GM12878 (cell line): ENCODE measurements at regions not wholly inside any gene's neighbourhood (a gene's known extent, or its start where the extent isn't known, plus 50 kb on each side); places are given as distances from the start of the nearest gene placed in this dataset.

Experiments used
- ATAC-seq: fragments of 200-7000 bp; cut with Tn5 transposase; 3 replicates; pipeline ENCODE4 v1.9.1; 2020; ENCODE audit warnings: mild to moderate bottlenecking, moderate library complexity
- BruUV-seq: library from RNA; stranded (reverse); fragments of 400-500 nt; replicated peaks from 2 replicates; lab custom pipeline; 2021; lab: Mats Ljungman, UMichigan
- CTCF ChIA-PET: fragments of 300-600 bp; sonication (Branson Sonifier 250); formaldehyde crosslinking; extraction: SDS; loops from one replicate; lab custom pipeline; 2021; ENCODE audit warnings: inconsistent platforms; lab: Yijun Ruan, JAX
- POLR2A ChIA-PET: fragments of 350-600 bp; formaldehyde crosslinking; extraction: SDS; loops from one replicate; lab custom pipeline; 2021; ENCODE audit warnings: inconsistent platforms; lab: Charles Lee
- RAD21 ChIA-PET: fragments of 300-600 bp; sonication (Branson Sonifier 250); formaldehyde crosslinking; loops from one replicate; lab custom pipeline; 2023; ENCODE audit warnings: antibody characterized with exemption; ENCODE audit not compliant: unreplicated experiment; lab: Charles Lee
- SMC1A ChIA-PET: fragments of 300-600 bp; sonication (Branson Sonifier 250); formaldehyde crosslinking; loops from one replicate; lab custom pipeline; 2023; ENCODE audit not compliant: unreplicated experiment, uncharacterized antibody; lab: Charles Lee
- DNase-seq: peaks from one replicate; pipeline ENCODE4 v3.0.0-alpha.2; 2011; ENCODE audit warnings: low read depth, low spot score
- FAIRE-seq: peaks from 3 replicates; lab custom pipeline; 2011; peaks lifted over from hg19 to GRCh38; lab: Jason Lieb, UNC
- H2AFZ ChIP-seq: 2 replicates; pipeline ENCODE4 v1.6.0; 2011; ENCODE audit warnings: low read depth, low read length, control low read depth; ENCODE audit not compliant: control insufficient read depth
- H3K27ac ChIP-seq: 2 replicates; pipeline ENCODE4 v1.5.1; 2011; ENCODE audit warnings: control low read depth; ENCODE audit not compliant: control insufficient read depth, insufficient read depth
- H3K27me3 ChIP-seq, 2 experiments: replicated peaks in 1 of 2; 2 replicates each; pipeline versions ENCODE4 v1.6.0 to v1.6.1; 2011; ENCODE audit warnings: low read length in 1 of 2; ENCODE audit not compliant: control insufficient read depth in 2 of 2, insufficient read depth in 2 of 2
- H3K36me3 ChIP-seq, 2 experiments: 2 replicates each; pipeline ENCODE4 v1.5.1; 2011; ENCODE audit warnings: low read length in 1 of 2; ENCODE audit not compliant: control insufficient read depth in 2 of 2, insufficient read depth in 2 of 2
- H3K4me1 ChIP-seq: 2 replicates; pipeline ENCODE4 v1.6.1; 2011; ENCODE audit warnings: mild to moderate bottlenecking, low read length, moderate library complexity, mixed read lengths; ENCODE audit not compliant: control insufficient read depth, insufficient read depth
- H3K4me2 ChIP-seq: 2 replicates; pipeline ENCODE4 v1.6.0; 2011; ENCODE audit warnings: control low read depth; ENCODE audit not compliant: control insufficient read depth, insufficient read depth
- H3K4me3 ChIP-seq: fragments of 200-600 bp; sonication (generic); 2 replicates; pipeline ENCODE4 v1.5.1; 2016
- H3K79me2 ChIP-seq: 2 replicates; pipeline ENCODE4 v1.6.0; 2011; ENCODE audit warnings: low read length; ENCODE audit not compliant: control insufficient read depth, insufficient read depth
- H3K9ac ChIP-seq: 2 replicates; pipeline ENCODE4 v1.8.0; 2011; ENCODE audit warnings: low read length, control low read depth, mixed read lengths; ENCODE audit not compliant: control insufficient read depth, insufficient read depth
- H3K9me3 ChIP-seq: replicated peaks from 3 replicates; pipeline ENCODE4 v1.5.1; 2011; ENCODE audit warnings: mild to moderate bottlenecking, low read length; ENCODE audit not compliant: control insufficient read depth, insufficient read depth
- H4K20me1 ChIP-seq: 2 replicates; pipeline ENCODE4 v1.6.0; 2011; ENCODE audit not compliant: control insufficient read depth, insufficient read depth
- BHLHE40 ChIP-seq, 2 experiments: fragments of 450-650 bp in 1 of 2; IDR thresholded peaks; 2 replicates each; pipeline ENCODE4 v1.6.1; 2011 to 2017; ENCODE audit warnings: low read depth in 2 of 2, borderline replicate concordance in 1 of 2, improper control_type of control experiment in 1 of 2, low read length in 1 of 2, mild to moderate bottlenecking in 1 of 2
- CREM ChIP-seq: IDR thresholded peaks from 2 replicates; pipeline ENCODE4 v1.6.1; 2014; ENCODE audit warnings: antibody characterized with exemption, low read depth
- EGR1 ChIP-seq, 2 experiments: IDR thresholded peaks; 1 replicate in 1 of 2; 2 replicates in 1 of 2; pipeline ENCODE4 v1.6.1; 2011 to 2012; ENCODE audit warnings: low read depth in 2 of 2, low read length in 2 of 2, borderline replicate concordance in 1 of 2, mild to moderate bottlenecking in 1 of 2, moderate library complexity in 1 of 2
- FOXK2 ChIP-seq: fragments of 450-650 bp; IDR thresholded peaks from 2 replicates; pipeline ENCODE4 v1.6.1; 2017; ENCODE audit warnings: mild to moderate bottlenecking, moderate library complexity
- GATAD2B ChIP-seq: fragments of 450-650 bp; conservative IDR thresholded peaks from 2 replicates; pipeline ENCODE4 v1.6.1; 2017; ENCODE audit warnings: low read depth, mild to moderate bottlenecking, moderate library complexity
- KAT2A ChIP-seq: conservative IDR thresholded peaks from 2 replicates; pipeline ENCODE4 v1.6.1; 2011; ENCODE audit warnings: low read depth, low read length; ENCODE audit not compliant: control insufficient read depth
- KLF5 ChIP-seq: fragments of 450-650 bp; IDR thresholded peaks from 2 replicates; pipeline ENCODE4 v1.6.1; 2014; ENCODE audit warnings: mild to moderate bottlenecking; ENCODE audit not compliant: partially characterized antibody
- NFYB ChIP-seq: IDR thresholded peaks from 2 replicates; pipeline ENCODE4 v1.6.1; 2011; ENCODE audit warnings: low read depth, mild to moderate bottlenecking, low read length, improper control_type of control experiment, moderate library complexity; ENCODE audit not compliant: insufficient read depth
- NR2C2 ChIP-seq: IDR thresholded peaks from 2 replicates; pipeline ENCODE4 v1.6.1; 2011; ENCODE audit warnings: borderline replicate concordance, low read depth; ENCODE audit not compliant: control insufficient read depth, insufficient read length
- PAX8 ChIP-seq: fragments of 450-650 bp; IDR thresholded peaks from 2 replicates; pipeline ENCODE4 v1.6.1; 2017; ENCODE audit warnings: mild to moderate bottlenecking, moderate library complexity
- SMAD5 ChIP-seq: IDR thresholded peaks from 2 replicates; pipeline ENCODE4 v1.6.1; 2016; ENCODE audit warnings: antibody characterized with exemption, low read depth
- SMARCA5 ChIP-seq: fragments of 450-650 bp; IDR thresholded peaks from 2 replicates; pipeline ENCODE4 v1.6.1; 2017; ENCODE audit warnings: mild to moderate bottlenecking
- SREBF1 ChIP-seq: IDR thresholded peaks from 2 replicates; pipeline ENCODE4 v1.6.1; 2012; ENCODE audit warnings: mild to moderate bottlenecking, low read length
- STAT1 ChIP-seq: fragments of 450-650 bp; conservative IDR thresholded peaks from 2 replicates; pipeline ENCODE4 v1.6.1; 2014; ENCODE audit warnings: antibody characterized with exemption, mild to moderate bottlenecking
- STAT3 ChIP-seq: IDR thresholded peaks from 2 replicates; pipeline ENCODE4 v1.6.1; 2011; ENCODE audit warnings: low read depth, low read length, improper control_type of control experiment
- TAF1 ChIP-seq: IDR thresholded peaks from 2 replicates; pipeline ENCODE4 v1.6.1; 2011; ENCODE audit warnings: mild to moderate bottlenecking, low read depth, low read length, borderline replicate concordance
- YBX1 ChIP-seq: fragments of 450-650 bp; IDR thresholded peaks from 2 replicates; pipeline ENCODE4 v1.6.1; 2016; ENCODE audit warnings: antibody characterized with exemption
- ZBED1 ChIP-seq: IDR thresholded peaks from 2 replicates; pipeline ENCODE4 v1.6.1; 2016; ENCODE audit warnings: borderline replicate concordance
- WGBS: methylation state at CpG from one replicate; pipeline ENCODE4 v1.1.6; 2016; ENCODE audit warnings: low lambda C conversion rate; ENCODE audit not compliant: insufficient replicate concordance, insufficient coverage; ENCODE audit errors: missing lambda C conversion rate; 5-methylcytosine and 5-hydroxymethylcytosine counted together
- in situ Hi-C: fragments of 300-500 bp; cut with MboI; formaldehyde crosslinking; loops from 9 replicates; pipeline ENCODE4 v1.14.3; 2018; ENCODE audit warnings: mixed read lengths
- intact Hi-C: fragments of 100-400 bp; cut with micrococcal nuclease; formaldehyde crosslinking; loops from one replicate; pipeline ENCODE4 v1.14.2; 2022; ENCODE audit not compliant: unreplicated experiment
- TF ChIP-seq, protein P1 (sequence below): IDR thresholded peaks from 2 replicates; pipeline ENCODE4 v1.6.1; 2011; ENCODE audit warnings: borderline replicate concordance, low read depth, mild to moderate bottlenecking, moderate library complexity, mixed read lengths, low read length; ENCODE audit not compliant: insufficient read depth; ENCODE audit errors: extremely low read length
- TF ChIP-seq, protein P2 (sequence below): IDR thresholded peaks from 2 replicates; pipeline ENCODE4 v1.6.1; 2012; ENCODE audit warnings: improper control_type of control experiment, low read depth, low read length; ENCODE audit not compliant: insufficient replicate concordance

DNA sequence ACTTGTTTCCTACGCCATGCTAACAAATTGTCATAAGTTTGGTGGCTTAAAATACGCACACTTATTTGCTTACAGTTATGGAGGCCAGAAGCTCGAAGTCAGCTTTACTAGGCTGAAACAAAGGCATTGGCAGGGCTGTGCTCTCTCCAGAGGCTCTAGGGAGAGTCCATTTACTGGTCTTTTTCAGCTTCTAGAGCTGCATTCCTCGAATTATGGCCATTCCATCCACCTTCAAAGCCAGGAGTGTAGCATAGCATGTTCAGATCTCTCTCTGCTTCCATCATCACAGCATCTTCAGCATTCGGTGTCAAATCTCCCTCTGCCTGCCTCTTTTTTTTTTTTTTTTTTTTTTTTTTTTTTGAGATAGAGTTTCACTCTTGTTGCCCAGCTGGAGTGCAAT, 670.2 kb downstream of the ACTL7B start:
- H3K27ac ChIP-seq: no peak overlapping the region
- no peaks in the 10 kb centered on the region for H3K4me1 ChIP-seq
- no peak for DNase-seq
- no TSS peak for BruUV-seq
- in situ Hi-C loops: no loop called here
- intact Hi-C loops: no loop called here
- H3K79me2 ChIP-seq: no peaks in the 10 kb centered on the region
- ChIA-PET CTCF (no interaction called here), RAD21 (interaction anchor here (0.7 kb wide), 1 partner anchor 26 kb away, joined by 3 read pairs; no protein-coding TSS in a partner anchor), POLR2A (no interaction called here), SMC1A (interaction anchor here (0.6 kb wide), 1 partner anchor 1212 kb away, joined by 3 read pairs; no protein-coding TSS in a partner anchor)
- no peaks in the 10 kb centered on the region for H3K36me3 ChIP-seq
- WGBS: 21% methylated on average over 4 of the region's 5 CpGs
- H4K20me1 ChIP-seq: no peaks in the 10 kb centered on the region
- no peaks in the 10 kb centered on the region for H3K9me3 ChIP-seq
- ATAC-seq: no peak
- TF ChIP-seq BHLHE40 (IDR thresholded peaks at IDR 0.05; ENCODE audit: borderline replicate concordance in 1 of 2, low read depth in 2 of 2, low read length in 1 of 2): no peak
- no peak for TF ChIP-seq GATAD2B
- no peak for TF ChIP-seq YBX1
- TF ChIP-seq, protein P1, sequence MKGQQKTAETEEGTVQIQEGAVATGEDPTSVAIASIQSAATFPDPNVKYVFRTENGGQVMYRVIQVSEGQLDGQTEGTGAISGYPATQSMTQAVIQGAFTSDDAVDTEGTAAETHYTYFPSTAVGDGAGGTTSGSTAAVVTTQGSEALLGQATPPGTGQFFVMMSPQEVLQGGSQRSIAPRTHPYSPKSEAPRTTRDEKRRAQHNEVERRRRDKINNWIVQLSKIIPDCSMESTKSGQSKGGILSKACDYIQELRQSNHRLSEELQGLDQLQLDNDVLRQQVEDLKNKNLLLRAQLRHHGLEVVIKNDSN: no peak
- TF ChIP-seq PAX8: no peak
- TF ChIP-seq NR2C2: no peak
- no peak for TF ChIP-seq SMARCA5
- no peak for TF ChIP-seq SREBF1
- no peak for TF ChIP-seq KAT2A
- TF ChIP-seq EGR1 (IDR thresholded peaks at IDR 0.05; ENCODE audit: borderline replicate concordance in 1 of 2, low read depth in 2 of 2, low read length in 2 of 2): no peak
- no peak for TF ChIP-seq STAT3
- TF ChIP-seq CREM: no peak
- no peak for TF ChIP-seq NFYB
- TF ChIP-seq FOXK2: no peak
- TF ChIP-seq TAF1: no peak
- TF ChIP-seq, protein P2, sequence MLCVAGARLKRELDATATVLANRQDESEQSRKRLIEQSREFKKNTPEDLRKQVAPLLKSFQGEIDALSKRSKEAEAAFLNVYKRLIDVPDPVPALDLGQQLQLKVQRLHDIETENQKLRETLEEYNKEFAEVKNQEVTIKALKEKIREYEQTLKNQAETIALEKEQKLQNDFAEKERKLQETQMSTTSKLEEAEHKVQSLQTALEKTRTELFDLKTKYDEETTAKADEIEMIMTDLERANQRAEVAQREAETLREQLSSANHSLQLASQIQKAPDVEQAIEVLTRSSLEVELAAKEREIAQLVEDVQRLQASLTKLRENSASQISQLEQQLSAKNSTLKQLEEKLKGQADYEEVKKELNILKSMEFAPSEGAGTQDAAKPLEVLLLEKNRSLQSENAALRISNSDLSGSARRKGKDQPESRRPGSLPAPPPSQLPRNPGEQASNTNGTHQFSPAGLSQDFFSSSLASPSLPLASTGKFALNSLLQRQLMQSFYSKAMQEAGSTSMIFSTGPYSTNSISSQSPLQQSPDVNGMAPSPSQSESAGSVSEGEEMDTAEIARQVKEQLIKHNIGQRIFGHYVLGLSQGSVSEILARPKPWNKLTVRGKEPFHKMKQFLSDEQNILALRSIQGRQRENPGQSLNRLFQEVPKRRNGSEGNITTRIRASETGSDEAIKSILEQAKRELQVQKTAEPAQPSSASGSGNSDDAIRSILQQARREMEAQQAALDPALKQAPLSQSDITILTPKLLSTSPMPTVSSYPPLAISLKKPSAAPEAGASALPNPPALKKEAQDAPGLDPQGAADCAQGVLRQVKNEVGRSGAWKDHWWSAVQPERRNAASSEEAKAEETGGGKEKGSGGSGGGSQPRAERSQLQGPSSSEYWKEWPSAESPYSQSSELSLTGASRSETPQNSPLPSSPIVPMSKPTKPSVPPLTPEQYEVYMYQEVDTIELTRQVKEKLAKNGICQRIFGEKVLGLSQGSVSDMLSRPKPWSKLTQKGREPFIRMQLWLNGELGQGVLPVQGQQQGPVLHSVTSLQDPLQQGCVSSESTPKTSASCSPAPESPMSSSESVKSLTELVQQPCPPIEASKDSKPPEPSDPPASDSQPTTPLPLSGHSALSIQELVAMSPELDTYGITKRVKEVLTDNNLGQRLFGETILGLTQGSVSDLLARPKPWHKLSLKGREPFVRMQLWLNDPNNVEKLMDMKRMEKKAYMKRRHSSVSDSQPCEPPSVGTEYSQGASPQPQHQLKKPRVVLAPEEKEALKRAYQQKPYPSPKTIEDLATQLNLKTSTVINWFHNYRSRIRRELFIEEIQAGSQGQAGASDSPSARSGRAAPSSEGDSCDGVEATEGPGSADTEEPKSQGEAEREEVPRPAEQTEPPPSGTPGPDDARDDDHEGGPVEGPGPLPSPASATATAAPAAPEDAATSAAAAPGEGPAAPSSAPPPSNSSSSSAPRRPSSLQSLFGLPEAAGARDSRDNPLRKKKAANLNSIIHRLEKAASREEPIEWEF: no peak
- no peak for TF ChIP-seq KLF5
- TF ChIP-seq SMAD5: no peak
- TF ChIP-seq STAT1: no peak
- TF ChIP-seq ZBED1: no peak
- no peak overlapping the region for H2AFZ ChIP-seq
- no peak for FAIRE-seq
- H3K9ac ChIP-seq: no peak overlapping the region
- no peak overlapping the region for H3K4me2 ChIP-seq
- H3K4me3 ChIP-seq: no peak overlapping the region
- H3K27me3 ChIP-seq: no peaks in the 10 kb centered on the region
